Loucy (cell line): ENCODE measurements at regions not wholly inside any gene's neighbourhood (a gene's known extent, or its start where the extent isn't known, plus 50 kb on each side); places are given as distances from the start of the nearest gene placed in this dataset.

ENCODE experiments used
- H2AFZ ChIP-seq: fragments of 200-600 bp; sonication (generic); 2 replicates; pipeline ENCODE4 v1.6.0; 2016; ENCODE audit warnings: antibody characterized with exemption, mild to moderate bottlenecking, low read length, moderate library complexity
- H3F3A ChIP-seq: fragments of 200-600 bp; 2 replicates; pipeline ENCODE4 v1.6.0; 2016; ENCODE audit warnings: antibody characterized with exemption, low read depth, mild to moderate bottlenecking
- H3K27me3 ChIP-seq: fragments of 200-600 bp; sonication (generic); 2 replicates; pipeline ENCODE4 v1.6.1; 2014; ENCODE audit warnings: low read length, mild to moderate bottlenecking; ENCODE audit not compliant: insufficient read depth, poor library complexity, severe bottlenecking
- H3K36me3 ChIP-seq: fragments of 200-600 bp; sonication (generic); 2 replicates; pipeline ENCODE4 v1.6.1; 2016; ENCODE audit warnings: low read length; ENCODE audit not compliant: insufficient read depth
- H3K4me1 ChIP-seq: fragments of 200-600 bp; sonication (generic); 2 replicates; pipeline ENCODE4 v1.5.1; 2014; ENCODE audit warnings: low read length, mild to moderate bottlenecking; ENCODE audit not compliant: insufficient read depth, poor library complexity, severe bottlenecking
- H3K4me2 ChIP-seq: fragments of 200-600 bp; sonication (generic); 2 replicates; pipeline ENCODE4 v1.6.0; 2014; ENCODE audit warnings: antibody characterized with exemption, low read length, low read depth, mild to moderate bottlenecking; ENCODE audit not compliant: poor library complexity, severe bottlenecking
- H3K4me3 ChIP-seq: fragments of 200-600 bp; sonication (generic); 2 replicates; pipeline ENCODE4 v1.5.1; 2014; ENCODE audit warnings: low read length, mild to moderate bottlenecking, mixed read lengths; ENCODE audit not compliant: poor library complexity, severe bottlenecking
- H3K79me2 ChIP-seq: fragments of 200-600 bp; sonication (generic); 2 replicates; pipeline ENCODE4 v1.6.1; 2014; ENCODE audit warnings: low read length; ENCODE audit not compliant: insufficient read depth
- H3K9ac ChIP-seq: fragments of 200-600 bp; sonication (generic); 2 replicates; pipeline ENCODE4 v1.6.0; 2014; ENCODE audit warnings: mild to moderate bottlenecking, low read depth, low read length, moderate library complexity; ENCODE audit not compliant: poor library complexity, severe bottlenecking
- H3K9me2 ChIP-seq: fragments of 200-600 bp; sonication (generic); replicated peaks from 2 replicates; pipeline ENCODE4 v1.6.1; 2016; ENCODE audit warnings: low read depth, low read length, mixed read lengths
- H3K9me3 ChIP-seq: fragments of 200-600 bp; sonication (generic); 2 replicates; pipeline ENCODE4 v1.6.1; 2014; ENCODE audit warnings: mild to moderate bottlenecking, antibody characterized with exemption, low read length, low read depth; ENCODE audit not compliant: insufficient read depth
- H4K20me1 ChIP-seq: fragments of 200-600 bp; sonication (generic); 2 replicates; pipeline ENCODE4 v1.6.0; 2014; ENCODE audit warnings: antibody characterized with exemption, low read length, mild to moderate bottlenecking; ENCODE audit not compliant: insufficient read depth, poor library complexity, severe bottlenecking
- CTCF ChIP-seq: fragments of 200-600 bp; sonication (generic); conservative IDR thresholded peaks from 2 replicates; pipeline ENCODE4 v1.5.1; 2014; ENCODE audit warnings: mild to moderate bottlenecking, antibody characterized with exemption, low read length
- EZH2phosphoT487 ChIP-seq: fragments of 200-600 bp; IDR thresholded peaks from 2 replicates; pipeline ENCODE4 v1.6.1; 2018; ENCODE audit warnings: antibody characterized with exemption, mild to moderate bottlenecking, moderate library complexity, borderline replicate concordance

DNA sequence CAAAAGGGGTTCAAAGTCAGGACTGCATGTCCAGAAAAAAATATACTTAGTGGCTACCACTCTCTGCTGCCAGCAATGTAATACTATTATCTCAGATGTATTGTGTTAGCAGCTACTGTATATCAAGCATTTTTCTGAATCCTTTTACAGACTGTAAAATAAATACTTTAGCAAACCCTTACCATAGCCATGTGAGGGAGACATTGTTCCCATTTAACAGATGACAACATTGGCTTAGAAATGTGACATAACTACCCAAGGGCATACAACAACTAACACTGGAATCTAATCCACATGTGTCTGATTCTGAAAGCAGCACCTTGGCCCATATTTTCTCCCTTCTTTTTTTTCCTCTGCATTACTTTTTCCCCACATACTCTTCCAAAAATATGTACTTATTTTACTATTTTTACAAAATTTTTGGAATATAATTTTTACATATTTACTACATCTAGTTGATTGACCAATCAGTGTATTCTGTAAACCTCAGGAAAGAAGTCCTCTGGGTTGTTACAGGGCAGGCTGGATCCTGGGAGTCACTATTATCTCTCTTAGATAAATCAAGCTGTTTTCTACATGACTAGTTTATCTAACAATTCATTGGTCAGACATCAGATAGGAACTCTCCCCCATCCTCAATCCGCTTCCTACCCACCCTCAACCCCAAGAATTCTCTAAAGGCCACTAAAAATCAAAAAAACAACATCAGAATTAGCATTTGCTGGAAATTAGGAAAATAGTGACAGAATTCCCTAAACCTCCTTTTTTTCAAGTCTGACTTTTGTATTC lies 154.1 kb downstream of the BTG1 start:
- Histone ChIP-seq H3K4me3 (no peak overlapping the region), H3K9me3 (no peaks in the 10 kb centered on the region), H3K4me1 (no peaks in the 10 kb centered on the region), H3K79me2 (no peaks in the 10 kb centered on the region), H3K9me2 (no peaks in the 10 kb centered on the region), H3F3A (no peaks in the 10 kb centered on the region), H3K36me3 (no peaks in the 10 kb centered on the region), H4K20me1 (no peaks in the 10 kb centered on the region), H2AFZ (no peak overlapping the region), H3K27me3 (no peaks in the 10 kb centered on the region), H3K4me2 (no peak overlapping the region), H3K9ac (no peak overlapping the region)
- TF ChIP-seq EZH2phosphoT487 (no peak), CTCF (no peak)

DNA sequence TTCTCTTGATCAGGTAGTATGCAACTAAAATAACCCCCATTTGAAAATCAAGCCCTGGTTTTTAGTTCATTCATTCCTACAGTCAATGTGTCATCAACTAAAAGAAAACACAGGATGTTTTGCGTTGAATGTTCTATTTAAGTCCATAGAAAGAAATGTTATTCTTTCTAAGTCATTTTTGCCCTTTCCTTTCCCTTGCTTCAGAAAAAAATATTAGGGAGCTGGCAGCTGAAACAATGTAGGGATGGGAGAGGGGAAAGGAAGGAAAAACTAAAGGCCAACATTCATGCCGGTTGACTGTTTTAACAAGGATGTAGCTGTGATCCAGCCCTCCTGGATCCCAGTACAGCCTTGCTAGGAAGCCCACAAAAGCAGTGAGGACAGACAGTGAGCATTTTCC lies 155.1 kb downstream of the BTG1 start:
- TF ChIP-seq CTCF (no peak), EZH2phosphoT487 (no peak)
- H3K27me3 ChIP-seq, result no peaks in the 10 kb centered on the region
- no peak overlapping the region for H3K4me2 ChIP-seq
- no peaks in the 10 kb centered on the region for H3K36me3 ChIP-seq
- no peaks in the 10 kb centered on the region for H3K4me1 ChIP-seq
- H2AFZ ChIP-seq, result no peak overlapping the region
- no peak overlapping the region for H3K9ac ChIP-seq
- no peaks in the 10 kb centered on the region for H3K9me2 ChIP-seq
- no peaks in the 10 kb centered on the region for H3F3A ChIP-seq
- H4K20me1 ChIP-seq, result no peaks in the 10 kb centered on the region
- H3K4me3 ChIP-seq, result no peak overlapping the region
- H3K79me2 ChIP-seq, result no peaks in the 10 kb centered on the region
- H3K9me3 ChIP-seq, result no peaks in the 10 kb centered on the region

- TF ChIP-seq CTCF, result no peak
- no peak for TF ChIP-seq EZH2phosphoT487
- no peak overlapping the region for H3K4me2 ChIP-seq
- H3K79me2 ChIP-seq, result no peaks in the 10 kb centered on the region
- no peak overlapping the region for H3K9ac ChIP-seq
- H4K20me1 ChIP-seq, result no peaks in the 10 kb centered on the region
- H3K36me3 ChIP-seq, result no peaks in the 10 kb centered on the region
- H3K4me1 ChIP-seq, result no peaks in the 10 kb centered on the region
- H3K9me2 ChIP-seq, result no peaks in the 10 kb centered on the region
- H3K9me3 ChIP-seq, result no peaks in the 10 kb centered on the region
- H3F3A ChIP-seq, result no peaks in the 10 kb centered on the region
- H2AFZ ChIP-seq, result no peak overlapping the region
- no peak overlapping the region for H3K4me3 ChIP-seq
- H3K27me3 ChIP-seq, result no peaks in the 10 kb centered on the region
Measured at GRCh38 chr12:91989143-91989542, 156.5 kb downstream of the BTG1 start.
